ENCODE measurements at regions not wholly inside any gene's neighbourhood (a gene's known extent, or its start where the extent isn't known, plus 50 kb on each side); places are given as distances from the start of the nearest gene placed in this dataset.

- DNase-seq (ENCODE audit: low spot score): no peak
- H3K27ac ChIP-seq (ENCODE audit: low read depth, low read length, poor library complexity, severe bottlenecking): no peak overlapping the region
- no peaks in the 10 kb centered on the region for H3K36me3 ChIP-seq (ENCODE audit: insufficient read depth, low read length, poor library complexity, severe bottlenecking)
- ChIA-PET POLR2A (ENCODE audit: low non-redundant PET) (no interaction called here), CTCF (no interaction called here)
- TF ChIP-seq CTCF (conservative IDR thresholded peaks at IDR 0.05; ENCODE audit: low read depth, low read length) (no peak), EZH2 (IDR thresholded peaks at IDR 0.05; ENCODE audit: borderline replicate concordance, low read depth, low read length, poor library complexity, severe bottlenecking) (no peak)
- no peak overlapping the region for H3K4me3 ChIP-seq (ENCODE audit: low read depth, low read length, poor library complexity, severe bottlenecking)
- H3K9me3 ChIP-seq (ENCODE audit: low read depth, low read length, poor library complexity, severe bottlenecking): no peaks in the 10 kb centered on the region
- H3K4me1 ChIP-seq (ENCODE audit: insufficient read depth, low read length, poor library complexity, severe bottlenecking): no peaks in the 10 kb centered on the region
- BruUV-seq (replicated peaks): no TSS peak
- intact Hi-C loops (cut with micrococcal nuclease; ENCODE audit: unreplicated experiment): no loop called here
- peaks cover 12% of the 10 kb centered on the region for H3K27me3 ChIP-seq (replicated peaks; ENCODE audit: insufficient read depth, low read depth, low read length, poor library complexity)
Measured at GRCh38 chr9:85108229-85108628, 438.7 kb downstream of the NTRK2 start.

GRCh38 chr9:85089188-85089969 is 419.9 kb downstream of the NTRK2 start:
- CTCF ChIA-PET: no interaction called here
- BruUV-seq (replicated peaks): no TSS peak
- POLR2A ChIA-PET (ENCODE audit: low non-redundant PET): no interaction called here
- DNase-seq (ENCODE audit: low spot score): no peak
- intact Hi-C loops (cut with micrococcal nuclease; ENCODE audit: unreplicated experiment): no loop called here
- TF ChIP-seq CTCF (conservative IDR thresholded peaks at IDR 0.05; ENCODE audit: low read depth, low read length) (no peak), EZH2 (IDR thresholded peaks at IDR 0.05; ENCODE audit: borderline replicate concordance, low read depth, low read length, poor library complexity, severe bottlenecking) (no peak)
- H3K27ac ChIP-seq (ENCODE audit: low read depth, low read length, poor library complexity, severe bottlenecking): no peak overlapping the region
- no peaks in the 10 kb centered on the region for H3K4me1 ChIP-seq (ENCODE audit: insufficient read depth, low read length, poor library complexity, severe bottlenecking)
- no peak overlapping the region for H3K4me3 ChIP-seq (ENCODE audit: low read depth, low read length, poor library complexity, severe bottlenecking)
- no peaks in the 10 kb centered on the region for H3K36me3 ChIP-seq (ENCODE audit: insufficient read depth, low read length, poor library complexity, severe bottlenecking)
- no peaks in the 10 kb centered on the region for H3K27me3 ChIP-seq (replicated peaks; ENCODE audit: insufficient read depth, low read depth, low read length, poor library complexity)
- H3K9me3 ChIP-seq (ENCODE audit: low read depth, low read length, poor library complexity, severe bottlenecking): no peaks in the 10 kb centered on the region

- DNase-seq (ENCODE audit: low spot score): no peak
- H3K9me3 ChIP-seq (ENCODE audit: low read depth, low read length, poor library complexity, severe bottlenecking): no peaks in the 10 kb centered on the region
- no peaks in the 10 kb centered on the region for H3K4me1 ChIP-seq (ENCODE audit: insufficient read depth, low read length, poor library complexity, severe bottlenecking)
- TF ChIP-seq CTCF (conservative IDR thresholded peaks at IDR 0.05; ENCODE audit: low read depth, low read length): no peak
- no peak for TF ChIP-seq EZH2 (IDR thresholded peaks at IDR 0.05; ENCODE audit: borderline replicate concordance, low read depth, low read length, poor library complexity, severe bottlenecking)
- CTCF ChIA-PET: no interaction called here
- no peak overlapping the region for H3K27ac ChIP-seq (ENCODE audit: low read depth, low read length, poor library complexity, severe bottlenecking)
- no TSS peak for BruUV-seq (replicated peaks)
- H3K4me3 ChIP-seq (ENCODE audit: low read depth, low read length, poor library complexity, severe bottlenecking): no peak overlapping the region
- no peaks in the 10 kb centered on the region for H3K36me3 ChIP-seq (ENCODE audit: insufficient read depth, low read length, poor library complexity, severe bottlenecking)
- POLR2A ChIA-PET (ENCODE audit: low non-redundant PET): no interaction called here
- H3K27me3 ChIP-seq (replicated peaks; ENCODE audit: insufficient read depth, low read depth, low read length, poor library complexity): no peaks in the 10 kb centered on the region
- intact Hi-C loops (cut with micrococcal nuclease; ENCODE audit: unreplicated experiment): no loop called here
Measured at GRCh38 chr9:85081963-85082362, 412.4 kb downstream of the NTRK2 start.
